Memory B cell (primary cell): ENCODE measurements at regions not wholly inside any gene's neighbourhood (a gene's known extent, or its start where the extent isn't known, plus 50 kb on each side); places are given as distances from the start of the nearest gene placed in this dataset.

ENCODE experiments used
- ATAC-seq: fragments of 150-1000 bp; cut with Tn5 transposase; 2 replicates; pipeline ENCODE4 v1.10.0; 2021; ENCODE audit warnings: low read depth, mild to moderate bottlenecking, moderate library complexity
- DNase-seq, 2 donors: peaks; one replicate each; pipeline ENCODE4 v3.0.0; 2022; ENCODE audit warnings: low spot score in 2 of 2
- H3K27ac Mint-ChIP-seq: one replicate; pipeline ENCODE4 v1.8.0; 2022; ENCODE audit warnings: mild to moderate bottlenecking, moderate library complexity, mixed read lengths
- H3K27me3 Mint-ChIP-seq: one replicate; pipeline ENCODE4 v1.8.0; 2022; ENCODE audit warnings: mixed read lengths
- H3K36me3 Mint-ChIP-seq: one replicate; pipeline ENCODE4 v1.8.0; 2022; ENCODE audit warnings: mild to moderate bottlenecking, mixed read lengths
- H3K4me1 Mint-ChIP-seq: one replicate; pipeline ENCODE4 v1.8.0; 2022; ENCODE audit warnings: mixed read lengths
- H3K4me3 Mint-ChIP-seq: one replicate; pipeline ENCODE4 v1.8.0; 2022; ENCODE audit warnings: mild to moderate bottlenecking, moderate library complexity, mixed read lengths
- H3K9me3 Mint-ChIP-seq: one replicate; pipeline ENCODE4 v1.8.0; 2022; ENCODE audit warnings: mixed read lengths

DNA sequence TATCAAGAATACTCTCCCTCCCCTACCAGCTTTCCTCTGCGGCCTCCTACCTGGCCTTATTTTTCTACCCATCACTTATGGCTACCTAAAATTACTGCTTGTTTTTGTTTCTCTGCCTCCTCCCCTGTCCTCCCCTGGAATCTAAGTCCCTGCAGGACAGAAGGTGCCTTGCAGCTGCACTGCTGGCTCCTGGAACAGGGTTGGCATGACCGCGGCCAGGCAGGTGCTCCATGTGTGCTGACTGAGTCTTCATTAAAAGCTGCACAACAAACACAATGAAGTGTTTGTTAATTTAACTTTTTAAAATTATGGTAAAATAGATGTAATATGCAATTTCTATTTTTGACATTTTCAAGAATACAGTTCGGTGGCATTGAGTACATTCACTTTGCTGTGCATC lies 171.9 kb upstream of the FHL2 start:
- no peak for DNase-seq
- peaks cover 21% of the 10 kb centered on the region for H3K27me3 Mint-ChIP-seq
- no peak overlapping the region for H3K27ac Mint-ChIP-seq
- no peak for ATAC-seq
- H3K9me3 Mint-ChIP-seq: no peaks in the 10 kb centered on the region
- peaks cover 7% of the 10 kb centered on the region for H3K4me1 Mint-ChIP-seq
- H3K4me3 Mint-ChIP-seq: no peak overlapping the region
- H3K36me3 Mint-ChIP-seq: no peaks in the 10 kb centered on the region

DNA sequence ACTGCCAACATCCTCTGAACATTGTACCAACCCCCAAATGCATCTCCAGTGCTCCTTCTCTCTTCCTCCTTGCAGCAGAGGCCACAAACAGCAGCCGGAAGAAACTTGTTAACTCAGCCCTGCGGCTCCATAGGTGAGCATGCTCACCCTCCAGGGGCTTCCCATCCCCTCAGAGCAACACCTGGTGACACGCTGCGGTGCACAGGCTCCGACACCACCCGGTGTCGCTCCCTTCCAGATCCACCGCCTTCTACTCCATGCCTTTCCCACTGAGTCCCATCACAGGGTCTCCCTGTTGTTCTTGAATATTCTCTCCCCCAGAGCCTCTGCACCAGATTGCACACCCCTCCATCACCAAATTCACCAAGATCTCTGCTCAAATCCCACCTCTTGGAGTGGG lies 171.5 kb upstream of the FHL2 start:
- H3K4me1 Mint-ChIP-seq: peaks cover 7% of the 10 kb centered on the region
- DNase-seq (no peak), ATAC-seq (no peak)
- no peak overlapping the region for H3K27ac Mint-ChIP-seq
- H3K4me3 Mint-ChIP-seq: no peak overlapping the region
- H3K36me3 Mint-ChIP-seq: no peaks in the 10 kb centered on the region
- H3K9me3 Mint-ChIP-seq: no peaks in the 10 kb centered on the region
- H3K27me3 Mint-ChIP-seq: peaks cover 19% of the 10 kb centered on the region

DNA sequence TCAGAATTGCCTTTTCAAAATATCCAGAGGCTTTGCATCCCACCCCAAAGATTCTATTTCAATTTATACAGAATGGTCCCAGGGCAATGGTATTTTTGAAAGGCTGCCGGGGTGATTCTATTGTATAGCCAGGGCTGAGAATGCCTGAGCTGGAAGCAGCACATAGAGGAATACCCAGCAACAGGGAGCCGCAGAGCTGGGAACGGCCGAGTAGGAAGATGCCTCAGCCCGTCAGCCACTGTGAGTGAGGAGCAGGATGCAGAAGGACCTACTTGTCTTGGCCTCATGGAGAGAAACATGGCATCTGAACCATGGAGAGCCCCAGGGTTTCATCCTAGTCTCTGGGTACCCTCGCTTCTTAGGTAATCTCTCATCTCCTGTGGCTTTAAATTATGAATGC lies 170.8 kb upstream of the FHL2 start:
- ATAC-seq (no peak), DNase-seq (no peak)
- Mint-ChIP-seq H3K4me3 (no peak overlapping the region), H3K4me1 (peaks cover 7% of the 10 kb centered on the region), H3K27me3 (peaks cover 22% of the 10 kb centered on the region), H3K27ac (no peak overlapping the region), H3K9me3 (peaks cover 2% of the 10 kb centered on the region), H3K36me3 (no peaks in the 10 kb centered on the region)

DNA sequence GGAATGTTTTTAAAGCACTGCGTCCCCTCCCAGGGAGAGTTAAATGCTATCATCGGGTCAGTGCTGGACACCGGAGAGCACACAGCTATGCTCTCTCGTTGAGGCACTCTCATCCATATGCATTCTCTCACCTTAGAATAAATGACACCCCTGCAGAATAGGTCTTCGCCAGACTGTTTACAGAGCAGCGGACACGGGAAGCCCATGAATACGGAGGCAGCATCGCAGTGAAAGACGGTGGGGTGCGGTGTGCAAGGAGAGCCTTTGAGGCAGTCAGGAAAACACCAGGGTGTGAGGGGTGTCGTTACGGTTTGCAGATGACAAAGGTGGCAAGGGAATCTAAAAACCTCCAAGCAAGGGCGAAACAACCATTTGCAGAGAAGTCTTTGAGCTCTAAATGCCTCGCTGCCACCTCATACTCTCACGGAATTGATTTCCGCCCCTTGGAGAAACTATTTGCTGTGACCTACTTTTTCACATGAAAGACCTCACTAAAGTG lies 169.2 kb upstream of the FHL2 start:
- DNase-seq (no peak), ATAC-seq (no peak)
- Mint-ChIP-seq H3K4me3 (no peak overlapping the region), H3K4me1 (peaks cover 4% of the 10 kb centered on the region), H3K27me3 (peaks cover 21% of the 10 kb centered on the region), H3K9me3 (peaks cover 2% of the 10 kb centered on the region), H3K36me3 (no peaks in the 10 kb centered on the region), H3K27ac (no peak overlapping the region)

DNA sequence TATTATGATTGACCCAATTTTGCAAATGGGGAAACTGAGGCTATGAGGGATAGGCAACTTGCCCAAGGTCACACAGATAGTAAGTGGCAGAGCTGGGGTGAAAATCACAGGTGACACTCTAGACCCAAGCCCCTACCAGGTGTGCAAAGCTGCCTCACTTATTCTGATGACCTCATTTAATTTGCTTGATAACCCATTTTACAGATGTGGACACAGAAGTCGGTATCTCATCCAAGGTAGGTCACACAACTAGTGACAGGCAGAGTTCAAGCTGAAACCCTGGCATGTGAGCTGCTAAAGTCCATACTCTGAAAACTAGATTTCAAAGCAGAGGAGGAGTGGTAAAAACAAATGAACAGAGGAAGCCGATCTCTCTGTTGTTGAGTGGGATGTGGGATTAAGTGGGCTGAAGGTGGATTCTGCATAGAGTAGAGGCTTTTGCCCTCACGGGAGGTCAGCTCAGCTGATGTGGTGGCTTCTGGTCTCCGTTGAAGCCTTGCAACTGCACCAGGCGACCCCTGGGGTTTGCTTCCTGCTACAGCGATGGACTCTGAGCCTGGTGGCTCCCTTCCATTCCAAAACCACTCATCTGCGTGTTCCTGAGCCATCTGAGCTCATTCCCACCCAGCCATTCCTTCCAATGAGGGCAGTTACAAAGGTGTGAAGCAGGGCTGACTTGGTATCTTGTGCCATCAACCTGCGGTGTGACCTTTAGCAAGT lies 164.3 kb upstream of the FHL2 start:
- DNase-seq (no peak), ATAC-seq (no peak)
- Mint-ChIP-seq H3K36me3 (no peaks in the 10 kb centered on the region), H3K27me3 (peaks cover 18% of the 10 kb centered on the region), H3K9me3 (peaks cover 2% of the 10 kb centered on the region), H3K4me3 (no peak overlapping the region), H3K27ac (no peak overlapping the region), H3K4me1 (no peaks in the 10 kb centered on the region)

DNA sequence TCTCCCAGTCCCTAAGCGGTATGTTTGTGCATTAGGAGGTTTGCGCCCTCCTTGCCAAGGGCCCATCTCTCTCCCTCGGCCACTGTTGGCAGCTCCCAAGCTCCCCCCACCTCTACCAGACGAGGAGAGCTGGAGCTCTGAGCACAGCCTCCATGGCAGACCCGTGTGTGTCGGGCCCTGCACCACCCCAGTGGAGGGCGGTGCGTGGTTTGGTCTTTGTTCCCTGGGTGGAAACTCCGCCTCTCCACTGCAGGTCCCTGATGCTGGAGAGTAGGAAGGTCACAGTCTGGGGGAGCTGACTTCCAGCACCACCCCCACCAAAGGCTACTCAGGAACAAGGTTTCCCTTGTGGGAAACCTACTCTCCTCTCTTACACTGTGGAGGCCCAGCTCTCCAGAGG lies 162.6 kb upstream of the FHL2 start:
- DNase-seq: no peak
- ATAC-seq: no peak

DNA sequence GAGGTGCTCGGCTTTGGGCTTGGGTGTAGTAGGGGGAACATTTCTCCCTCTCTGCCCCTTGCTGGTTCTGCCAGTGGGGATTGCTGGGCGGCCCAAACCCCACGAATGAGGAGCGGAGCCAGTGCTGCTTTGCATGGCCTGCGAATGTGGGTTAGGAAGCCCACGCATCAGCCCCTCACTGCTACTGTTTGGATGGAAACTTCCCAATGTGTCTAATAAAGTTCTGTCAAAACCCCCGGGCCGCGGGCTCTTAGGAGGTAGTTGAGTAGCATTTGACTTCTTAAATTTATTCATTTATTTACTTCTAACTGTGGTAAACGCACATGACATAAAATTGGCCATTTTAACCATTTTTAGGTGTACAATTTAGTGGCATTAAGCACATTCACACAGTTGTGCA lies 161.3 kb upstream of the FHL2 start:
- Mint-ChIP-seq H3K36me3 (no peaks in the 10 kb centered on the region), H3K4me3 (no peak overlapping the region), H3K4me1 (no peaks in the 10 kb centered on the region), H3K27ac (no peak overlapping the region), H3K9me3 (peaks cover 2% of the 10 kb centered on the region), H3K27me3 (peaks cover 23% of the 10 kb centered on the region)
- ATAC-seq: no peak
- no peak for DNase-seq

More for the DNA sequence above, 162.6 kb upstream of the FHL2 start:
- Mint-ChIP-seq H3K9me3 (peaks cover 2% of the 10 kb centered on the region), H3K4me3 (no peak overlapping the region), H3K4me1 (no peaks in the 10 kb centered on the region), H3K27ac (no peak overlapping the region), H3K36me3 (no peaks in the 10 kb centered on the region), H3K27me3 (peaks cover 16% of the 10 kb centered on the region)

DNA sequence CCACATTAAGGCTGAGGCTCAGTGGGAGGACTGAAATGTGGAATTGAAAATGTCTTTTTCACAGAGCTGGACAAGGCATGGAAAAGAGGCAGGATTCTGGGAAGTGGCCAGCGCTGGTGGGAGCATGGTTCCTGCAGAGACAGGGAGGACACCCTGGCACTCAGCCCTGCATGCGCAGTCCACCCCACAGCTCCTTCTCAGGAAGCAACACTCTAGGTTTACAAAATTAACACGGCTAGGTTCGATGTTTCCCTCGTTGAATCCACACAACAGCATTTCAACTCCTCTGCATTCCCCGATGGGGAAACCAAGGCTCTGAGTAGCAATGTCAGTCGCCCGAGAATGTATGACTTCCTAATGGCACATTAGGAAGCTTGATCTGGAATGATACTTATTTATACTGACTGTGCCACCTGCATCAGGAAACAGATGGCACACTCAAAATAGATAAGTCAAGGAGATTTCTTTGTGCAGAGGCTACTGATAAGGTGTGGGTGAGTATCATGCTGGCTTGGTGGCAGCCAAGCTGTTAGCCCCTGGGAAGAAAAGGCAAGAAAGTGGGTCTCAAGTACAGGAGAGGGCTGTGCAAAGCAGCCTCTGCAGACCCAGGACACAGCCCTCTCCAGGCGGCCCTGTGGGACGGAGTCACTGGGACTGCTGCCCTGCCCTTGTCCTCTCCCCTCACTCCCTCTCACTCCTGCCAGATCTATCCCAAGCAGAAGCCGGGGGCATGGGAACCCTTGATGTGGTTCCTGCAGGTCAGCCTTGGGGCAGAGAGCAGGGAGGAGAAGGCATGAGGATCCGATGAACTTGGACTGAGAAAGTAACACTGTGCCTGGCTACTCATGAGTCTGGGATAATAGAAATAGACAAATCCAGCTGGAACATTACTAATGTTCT lies 158.4 kb upstream of the FHL2 start:
- ATAC-seq: no peak
- Mint-ChIP-seq H3K27me3 (peaks cover 21% of the 10 kb centered on the region), H3K9me3 (no peaks in the 10 kb centered on the region), H3K4me3 (no peak overlapping the region), H3K36me3 (no peaks in the 10 kb centered on the region), H3K27ac (no peak overlapping the region), H3K4me1 (no peaks in the 10 kb centered on the region)
- DNase-seq: no peak

DNA sequence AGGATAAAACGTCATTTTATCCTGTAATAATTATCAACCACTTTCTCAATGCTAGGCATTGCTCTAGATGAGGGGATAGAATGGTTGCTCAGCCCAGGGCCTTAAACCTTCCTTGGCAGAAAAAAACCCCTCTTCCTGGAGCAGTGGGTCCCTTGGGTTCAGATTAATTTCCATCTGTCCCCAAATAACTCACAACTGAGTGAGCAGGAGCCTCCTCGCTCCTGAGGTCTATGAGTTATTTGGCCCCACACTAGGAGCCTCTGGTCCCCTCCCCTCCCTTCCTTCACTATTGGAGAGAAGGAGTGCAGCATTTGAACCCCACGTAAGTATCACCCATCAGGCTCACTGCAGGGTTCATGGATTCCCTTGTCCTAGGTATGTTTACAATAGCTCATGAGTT lies 157.5 kb upstream of the FHL2 start:
- no peaks in the 10 kb centered on the region for H3K4me1 Mint-ChIP-seq
- peaks cover 23% of the 10 kb centered on the region for H3K27me3 Mint-ChIP-seq
- DNase-seq (no peak), ATAC-seq (no peak)
- H3K9me3 Mint-ChIP-seq: no peaks in the 10 kb centered on the region
- no peaks in the 10 kb centered on the region for H3K36me3 Mint-ChIP-seq
- no peak overlapping the region for H3K4me3 Mint-ChIP-seq
- no peak overlapping the region for H3K27ac Mint-ChIP-seq

DNA sequence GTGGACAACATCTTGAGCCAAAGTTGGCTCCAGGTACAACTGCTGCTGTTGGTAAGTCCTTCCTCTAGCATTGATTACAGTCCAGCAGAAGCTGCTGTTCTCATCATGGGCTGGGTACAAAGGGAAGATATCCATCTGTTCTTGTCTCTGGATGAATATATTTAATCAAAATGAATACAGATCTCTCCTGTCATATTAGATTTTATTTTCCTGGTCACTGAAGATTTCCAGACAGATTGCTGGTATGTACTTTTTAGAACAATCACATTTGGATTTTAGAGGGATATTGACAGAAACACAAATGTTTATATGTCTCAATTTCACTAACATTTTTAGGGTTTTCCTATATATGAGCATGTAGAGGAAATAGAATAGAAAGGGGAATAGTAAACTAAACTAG lies 155.4 kb upstream of the FHL2 start:
- H3K9me3 Mint-ChIP-seq: no peaks in the 10 kb centered on the region

DNA sequence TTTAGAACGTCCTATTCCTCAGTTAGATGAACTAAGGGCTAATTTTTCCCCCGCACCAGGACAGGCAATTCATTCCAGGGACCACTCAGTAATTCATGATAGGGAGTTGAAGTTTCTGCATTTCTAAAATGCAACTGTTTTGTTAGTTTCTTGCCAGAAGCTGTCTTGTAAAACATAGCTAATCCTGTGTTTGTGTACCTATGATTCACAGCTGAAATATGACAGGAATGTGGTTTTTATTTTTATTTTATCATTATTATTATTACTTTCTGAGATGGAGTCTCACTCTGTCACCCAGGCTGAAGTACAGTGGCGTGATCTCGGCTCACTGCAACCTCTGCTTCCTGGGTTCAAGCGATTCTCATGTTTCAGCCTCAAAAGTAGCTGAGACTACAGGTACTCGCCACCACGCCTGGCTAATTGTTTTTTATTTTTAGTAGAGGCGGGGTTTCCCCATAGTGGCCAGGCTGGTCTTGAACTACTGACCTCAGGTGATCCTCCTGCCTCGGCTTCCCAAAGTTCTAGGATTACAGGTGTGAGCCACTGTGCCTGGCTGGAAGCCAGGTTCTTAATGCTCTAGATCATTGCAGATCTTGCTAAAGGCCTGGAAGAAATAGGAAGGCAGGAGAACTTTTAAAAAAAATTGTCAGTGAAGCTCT lies 154.8 kb upstream of the FHL2 start:
- ATAC-seq: no peak
- Mint-ChIP-seq H3K4me1 (no peaks in the 10 kb centered on the region), H3K9me3 (no peaks in the 10 kb centered on the region), H3K27me3 (peaks cover 13% of the 10 kb centered on the region), H3K36me3 (no peaks in the 10 kb centered on the region), H3K4me3 (no peak overlapping the region), H3K27ac (no peak overlapping the region)
- no peak for DNase-seq

More for the DNA sequence above, 155.4 kb upstream of the FHL2 start:
- DNase-seq: no peak
- ATAC-seq: no peak
- Mint-ChIP-seq H3K4me3 (no peak overlapping the region), H3K27me3 (peaks cover 18% of the 10 kb centered on the region), H3K27ac (no peak overlapping the region), H3K4me1 (no peaks in the 10 kb centered on the region), H3K36me3 (no peaks in the 10 kb centered on the region)

DNA sequence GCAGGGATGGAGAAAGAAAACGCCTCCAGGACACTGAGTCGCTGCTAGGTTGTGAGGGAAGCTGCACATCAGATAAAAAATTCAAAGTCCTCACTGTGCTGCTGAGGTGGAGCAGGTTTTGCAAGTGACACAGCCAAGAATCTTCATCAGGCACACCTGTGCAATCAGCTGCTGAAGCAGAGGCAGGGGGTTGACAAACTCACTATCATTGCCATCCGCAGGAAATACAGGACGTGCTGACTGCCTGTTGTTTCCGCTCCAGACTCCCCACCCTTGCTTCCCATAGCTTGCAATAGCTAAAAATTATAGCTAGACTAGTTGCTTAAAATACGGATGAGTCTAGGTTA lies 147.8 kb upstream of the FHL2 start:
- no peak for DNase-seq
- H3K27me3 Mint-ChIP-seq: peaks cover 9% of the 10 kb centered on the region
- H3K4me1 Mint-ChIP-seq: peaks cover 2% of the 10 kb centered on the region
- no peaks in the 10 kb centered on the region for H3K9me3 Mint-ChIP-seq
- H3K27ac Mint-ChIP-seq: no peak overlapping the region
- no peaks in the 10 kb centered on the region for H3K36me3 Mint-ChIP-seq
- no peak overlapping the region for H3K4me3 Mint-ChIP-seq
- ATAC-seq: no peak

DNA sequence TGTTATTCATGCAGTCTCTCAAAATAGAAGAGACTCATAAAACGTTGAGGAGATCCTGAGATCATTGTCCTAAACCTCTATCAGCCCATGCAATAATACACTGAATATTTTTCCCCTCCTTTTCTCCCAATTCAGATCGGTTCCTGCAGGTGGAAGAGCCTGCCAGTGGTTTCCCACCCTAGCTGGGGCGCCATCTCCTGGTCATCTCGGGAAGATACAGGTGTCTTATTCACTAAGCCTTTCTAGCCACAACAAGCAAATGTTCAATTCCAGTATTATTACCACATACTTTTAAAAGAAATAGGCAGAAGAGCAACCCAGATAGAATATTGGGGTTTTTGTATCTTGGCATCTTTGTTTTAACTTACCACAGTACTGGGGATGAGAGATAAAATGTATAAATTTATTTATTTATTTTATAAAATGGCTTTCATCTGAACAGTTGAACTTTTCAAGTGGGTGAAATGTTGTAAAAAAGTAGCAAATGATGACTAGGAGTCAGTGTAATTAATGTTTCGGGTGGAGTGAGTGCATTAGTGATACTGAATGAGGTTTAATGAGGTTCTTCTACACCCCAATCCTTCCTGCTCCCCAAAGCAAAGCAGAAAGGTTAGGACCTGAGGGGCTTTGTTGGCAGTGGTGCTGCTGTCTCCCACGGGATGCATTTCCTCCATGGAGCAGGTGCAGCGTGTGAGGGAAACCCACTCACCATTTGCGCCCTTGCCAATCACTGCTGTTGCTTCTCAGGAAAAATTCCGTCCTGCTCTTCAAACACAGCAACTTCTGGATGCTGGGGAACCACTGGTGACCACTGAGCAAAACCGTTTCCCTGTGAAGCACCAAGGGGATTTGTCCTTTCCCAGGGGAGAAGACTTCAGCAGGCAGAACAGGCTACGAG lies 147.1 kb upstream of the FHL2 start:
- Mint-ChIP-seq H3K9me3 (no peaks in the 10 kb centered on the region), H3K4me1 (peaks cover 2% of the 10 kb centered on the region), H3K27me3 (peaks cover 9% of the 10 kb centered on the region), H3K27ac (no peak overlapping the region), H3K36me3 (no peaks in the 10 kb centered on the region), H3K4me3 (no peak overlapping the region)
- DNase-seq (peak; percentile 16 to 23), ATAC-seq (peak; percentile 34)
